Osteoblast (primary cell): ENCODE measurements at regions not wholly inside any gene's neighbourhood (a gene's known extent, or its start where the extent isn't known, plus 50 kb on each side); places are given as distances from the start of the nearest gene placed in this dataset.

Source experiments
- DNase-seq: peaks from one replicate; pipeline ENCODE4 v3.0.0; 2011; ENCODE audit warnings: low spot score, mixed read lengths; ENCODE audit not compliant: insufficient read length; ENCODE audit errors: missing footprints
- H2AFZ ChIP-seq: 2 replicates; pipeline ENCODE4 v1.6.0; 2011; ENCODE audit warnings: mild to moderate bottlenecking, low read length
- H3K27ac ChIP-seq: 2 replicates; pipeline ENCODE4 v1.5.1; 2011; ENCODE audit warnings: mild to moderate bottlenecking, low read depth, low read length, moderate library complexity
- H3K27me3 ChIP-seq: 2 replicates; pipeline ENCODE4 v1.6.0; 2012; ENCODE audit warnings: mild to moderate bottlenecking, control low read depth, inconsistent platforms, low read length, moderate library complexity; ENCODE audit not compliant: insufficient read depth
- H3K36me3 ChIP-seq: 2 replicates; pipeline ENCODE4 v1.5.1; 2011; ENCODE audit warnings: mild to moderate bottlenecking, low read length, control low read depth, moderate library complexity; ENCODE audit not compliant: insufficient read depth
- H3K4me1 ChIP-seq: 2 replicates; pipeline ENCODE4 v1.5.1; 2011; ENCODE audit warnings: mild to moderate bottlenecking, low read length, control low read depth, moderate library complexity; ENCODE audit not compliant: insufficient read depth
- H3K4me2 ChIP-seq: 2 replicates; pipeline ENCODE4 v1.6.0; 2011; ENCODE audit warnings: mild to moderate bottlenecking, low read length; ENCODE audit not compliant: insufficient read depth
- H3K4me3 ChIP-seq: fragments of 200-600 bp; sonication (generic); 3 replicates; pipeline ENCODE4 v1.5.1; 2012; ENCODE audit warnings: mild to moderate bottlenecking, low read length, inconsistent platforms; ENCODE audit not compliant: insufficient read depth
- H3K79me2 ChIP-seq: 2 replicates; pipeline ENCODE4 v1.6.0; 2012; ENCODE audit warnings: mild to moderate bottlenecking, low read length, control low read depth, inconsistent platforms; ENCODE audit not compliant: insufficient read depth
- H3K9me3 ChIP-seq: 2 replicates; pipeline ENCODE4 v1.5.1; 2011; ENCODE audit warnings: low read depth, low read length, control low read depth
- H4K20me1 ChIP-seq: 2 replicates; pipeline ENCODE4 v1.6.0; 2012; ENCODE audit warnings: mild to moderate bottlenecking, low read length, control low read depth; ENCODE audit not compliant: insufficient read depth
- TF ChIP-seq, protein P1 (sequence below): IDR thresholded peaks from 2 replicates; pipeline ENCODE4 v1.5.1; 2011; ENCODE audit warnings: mild to moderate bottlenecking, low read depth, low read length, moderate library complexity; ENCODE audit errors: extremely low read depth

DNA sequence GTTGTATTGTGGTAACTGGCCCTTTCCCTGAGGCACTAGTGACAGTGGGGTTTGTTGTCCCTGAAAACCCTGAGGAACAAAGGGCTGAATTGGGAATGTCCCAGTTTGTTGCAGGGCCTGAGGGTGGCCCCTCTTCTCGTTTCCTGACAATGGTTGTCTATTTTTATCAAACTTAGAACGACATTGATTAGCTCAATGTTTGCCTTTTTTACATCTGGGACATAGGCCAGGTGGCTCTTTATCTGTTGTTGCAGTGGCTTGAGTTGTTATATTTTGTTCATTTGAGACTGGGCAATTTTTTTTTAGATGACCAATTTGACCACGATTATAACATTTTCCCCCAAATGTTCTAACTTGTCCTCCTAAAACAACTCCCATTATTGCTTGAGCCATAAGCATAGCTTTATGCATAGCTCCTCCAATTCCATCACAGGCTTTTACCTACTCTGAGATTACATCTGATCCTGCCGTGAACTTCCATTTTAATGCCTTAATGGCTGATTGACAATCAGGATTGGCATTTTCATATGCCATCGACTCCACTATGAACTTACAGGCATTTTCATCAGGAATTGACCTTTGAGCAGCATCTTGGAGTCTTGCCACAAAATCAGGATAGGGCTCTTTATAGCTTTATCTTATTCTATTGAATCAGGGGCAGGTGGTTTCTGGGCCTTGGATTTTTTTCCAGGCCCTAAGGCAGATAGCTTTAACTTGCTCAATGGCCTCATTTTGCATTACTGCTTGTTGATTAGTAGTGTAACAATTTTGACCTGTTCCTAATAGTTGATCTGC lies 604.3 kb downstream of the ALG10 start:
- DNase-seq: no peak
- no peaks in the 10 kb centered on the region for H3K79me2 ChIP-seq
- H3K27me3 ChIP-seq: no peaks in the 10 kb centered on the region
- TF ChIP-seq, protein P1, sequence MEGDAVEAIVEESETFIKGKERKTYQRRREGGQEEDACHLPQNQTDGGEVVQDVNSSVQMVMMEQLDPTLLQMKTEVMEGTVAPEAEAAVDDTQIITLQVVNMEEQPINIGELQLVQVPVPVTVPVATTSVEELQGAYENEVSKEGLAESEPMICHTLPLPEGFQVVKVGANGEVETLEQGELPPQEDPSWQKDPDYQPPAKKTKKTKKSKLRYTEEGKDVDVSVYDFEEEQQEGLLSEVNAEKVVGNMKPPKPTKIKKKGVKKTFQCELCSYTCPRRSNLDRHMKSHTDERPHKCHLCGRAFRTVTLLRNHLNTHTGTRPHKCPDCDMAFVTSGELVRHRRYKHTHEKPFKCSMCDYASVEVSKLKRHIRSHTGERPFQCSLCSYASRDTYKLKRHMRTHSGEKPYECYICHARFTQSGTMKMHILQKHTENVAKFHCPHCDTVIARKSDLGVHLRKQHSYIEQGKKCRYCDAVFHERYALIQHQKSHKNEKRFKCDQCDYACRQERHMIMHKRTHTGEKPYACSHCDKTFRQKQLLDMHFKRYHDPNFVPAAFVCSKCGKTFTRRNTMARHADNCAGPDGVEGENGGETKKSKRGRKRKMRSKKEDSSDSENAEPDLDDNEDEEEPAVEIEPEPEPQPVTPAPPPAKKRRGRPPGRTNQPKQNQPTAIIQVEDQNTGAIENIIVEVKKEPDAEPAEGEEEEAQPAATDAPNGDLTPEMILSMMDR: no peak
- H3K9me3 ChIP-seq: no peaks in the 10 kb centered on the region
- no peak overlapping the region for H3K4me3 ChIP-seq
- no peaks in the 10 kb centered on the region for H3K36me3 ChIP-seq
- H3K4me1 ChIP-seq: no peaks in the 10 kb centered on the region
- H3K27ac ChIP-seq: no peak overlapping the region
- no peak overlapping the region for H2AFZ ChIP-seq
- no peaks in the 10 kb centered on the region for H4K20me1 ChIP-seq
- no peak overlapping the region for H3K4me2 ChIP-seq
